ENCODE measurements at regions not wholly inside any gene's neighbourhood (a gene's known extent, or its start where the extent isn't known, plus 50 kb on each side); places are given as distances from the start of the nearest gene placed in this dataset.

DNA sequence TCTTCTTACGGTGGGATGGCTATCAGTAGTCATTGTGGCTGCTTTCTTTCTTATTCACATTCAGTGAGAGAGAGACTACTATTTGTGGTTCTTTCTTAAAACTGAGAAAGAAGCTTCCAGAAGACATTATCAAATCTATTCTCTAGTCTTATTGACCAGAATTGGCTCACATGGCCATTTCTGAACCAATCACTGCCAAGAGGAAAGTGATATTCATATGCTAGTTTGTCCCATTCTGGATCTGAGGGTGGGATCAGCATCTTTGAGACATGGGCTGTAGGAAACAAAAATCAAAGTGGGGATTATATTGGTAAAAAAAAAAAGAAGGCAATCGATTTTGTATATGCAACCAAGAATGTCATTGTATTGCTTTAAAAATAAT is 106.4 kb upstream of the RASGRP1 start:
- Mint-ChIP-seq H3K36me3 (ENCODE audit: insufficient read depth) (peaks cover 23% of the 10 kb centered on the region), H3K27ac (peak overlapping the region; percentile 96 to 99), H3K4me3 (peak overlapping the region; percentile 69 to 70), H3K9me3 (peaks cover 0 to 7% of the 10 kb centered on the region in 2 donors), H3K27me3 (no peaks in the 10 kb centered on the region), H3K4me1 (ENCODE audit: low read depth in 2 of 2) (peaks cover 58 to 70% of the 10 kb centered on the region in 2 donors)
- DNase-seq (no peak), ATAC-seq (replicated peaks) (no peak)

DNA sequence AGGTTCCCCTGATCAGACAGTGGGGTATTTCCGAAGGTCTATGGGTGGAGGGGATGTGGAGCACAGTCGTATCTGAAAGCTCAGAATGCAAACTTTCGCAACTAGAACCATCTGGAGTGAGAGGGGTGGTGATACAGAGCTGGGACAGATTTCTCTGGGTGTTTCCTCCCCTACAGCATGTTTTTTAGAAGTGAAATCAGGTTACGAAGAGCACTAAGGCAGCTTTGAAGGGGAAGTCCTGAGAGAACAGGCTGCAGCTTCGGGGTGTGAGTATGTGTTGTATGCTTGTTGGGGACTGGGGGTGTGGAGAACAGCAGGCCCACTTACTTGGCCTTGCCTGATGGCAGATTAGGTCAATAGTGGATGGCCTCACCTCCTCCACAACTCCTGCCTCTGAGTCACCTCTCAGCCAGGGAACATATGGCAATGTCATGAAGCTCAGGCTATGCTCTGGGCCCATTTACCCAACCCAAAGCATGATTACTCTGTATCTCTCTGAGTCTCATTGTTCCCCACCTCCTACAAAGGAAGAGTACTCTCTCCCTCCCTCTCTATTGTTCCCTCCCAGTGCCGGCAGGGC is 107.2 kb upstream of the RASGRP1 start:
- Mint-ChIP-seq H3K9me3 (peaks cover 0 to 7% of the 10 kb centered on the region in 2 donors), H3K27me3 (no peaks in the 10 kb centered on the region), H3K4me1 (ENCODE audit: low read depth in 2 of 2) (peaks cover 57 to 68% of the 10 kb centered on the region in 2 donors), H3K4me3 (peak overlapping the region; percentile 69 to 70), H3K36me3 (ENCODE audit: insufficient read depth) (peaks cover 23% of the 10 kb centered on the region), H3K27ac (peak overlapping the region; percentile 96 to 99)
- ATAC-seq (replicated peaks), result peak; percentile 65
- peak; percentile 50 to 52 (median 51) for DNase-seq

DNA sequence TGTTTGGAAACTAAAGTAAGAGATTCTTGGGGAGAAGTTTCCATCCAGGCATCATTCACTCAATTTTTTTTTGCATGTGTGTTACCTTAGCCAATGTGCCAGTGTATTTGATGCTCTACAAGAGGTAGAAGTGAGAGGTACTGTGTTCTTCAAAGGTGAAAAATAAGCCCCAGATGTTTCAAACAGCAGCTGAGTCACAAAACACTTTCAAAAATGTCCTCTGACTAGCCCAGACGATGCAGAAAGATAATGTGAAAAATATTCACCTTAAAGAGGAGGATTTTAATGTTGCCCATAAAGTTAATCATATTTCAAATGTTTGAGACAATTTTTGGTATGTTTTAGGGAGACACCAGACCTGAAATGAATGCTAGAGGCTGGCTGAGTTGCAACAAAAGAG is 107.7 kb upstream of the RASGRP1 start:
- no peak for ATAC-seq (replicated peaks)
- Mint-ChIP-seq H3K9me3 (peaks cover 0 to 7% of the 10 kb centered on the region in 2 donors), H3K27me3 (no peaks in the 10 kb centered on the region), H3K27ac (peak overlapping the region; percentile 96 to 99), H3K4me1 (ENCODE audit: low read depth in 2 of 2) (peaks cover 51 to 63% of the 10 kb centered on the region in 2 donors), H3K36me3 (ENCODE audit: insufficient read depth) (peaks cover 23% of the 10 kb centered on the region), H3K4me3 (peak overlapping the region; percentile 69 to 70)
- no peak for DNase-seq

DNA sequence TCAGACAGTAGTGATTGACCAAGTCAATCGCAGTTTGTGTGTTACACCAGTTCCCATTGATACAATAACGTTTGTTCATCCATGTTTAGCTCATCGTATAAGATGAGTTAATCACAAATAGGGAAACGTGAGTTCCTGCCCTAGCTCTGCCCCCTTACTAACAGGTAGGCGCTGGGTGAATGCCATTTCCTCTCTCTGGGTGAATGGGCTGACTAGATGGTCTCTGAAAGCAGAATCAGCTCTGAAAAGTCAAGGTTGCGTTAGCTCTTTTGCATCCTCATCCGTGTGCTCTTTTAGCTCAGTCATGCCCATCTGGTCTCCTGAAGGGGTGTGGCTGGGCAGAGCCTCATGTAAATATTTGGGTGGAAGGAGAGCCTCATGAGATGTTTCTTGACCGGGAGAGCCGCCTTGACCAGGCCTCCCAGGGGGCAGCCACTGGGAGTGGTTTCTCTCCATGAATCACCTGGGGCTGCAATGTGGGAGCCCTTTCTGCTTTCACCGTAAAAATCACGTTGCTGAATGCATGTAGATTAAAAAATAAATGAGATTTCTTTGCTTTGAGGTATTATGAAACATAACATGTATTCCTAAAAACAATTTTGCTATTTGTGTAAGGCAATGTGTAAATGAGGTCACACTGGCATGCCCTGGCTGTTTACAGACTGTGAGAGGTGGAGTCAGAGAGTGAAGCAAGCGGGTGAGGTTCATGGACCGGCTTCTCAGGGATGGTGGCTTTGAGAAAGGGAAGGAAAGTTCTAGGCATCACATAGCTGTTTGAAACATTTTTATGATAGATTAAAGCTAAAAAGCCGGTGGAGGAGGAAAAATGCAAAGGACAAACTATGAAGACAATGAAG is 108.4 kb upstream of the RASGRP1 start:
- Mint-ChIP-seq H3K36me3 (ENCODE audit: insufficient read depth) (peaks cover 23% of the 10 kb centered on the region), H3K4me3 (peak overlapping the region; percentile 42 to 54), H3K27ac (peak overlapping the region; percentile 96 to 99), H3K4me1 (ENCODE audit: low read depth in 2 of 2) (peaks cover 50 to 60% of the 10 kb centered on the region in 2 donors), H3K9me3 (peaks cover 0 to 7% of the 10 kb centered on the region in 2 donors), H3K27me3 (no peaks in the 10 kb centered on the region)
- DNase-seq, result no peak
- ATAC-seq (replicated peaks), result no peak

DNA sequence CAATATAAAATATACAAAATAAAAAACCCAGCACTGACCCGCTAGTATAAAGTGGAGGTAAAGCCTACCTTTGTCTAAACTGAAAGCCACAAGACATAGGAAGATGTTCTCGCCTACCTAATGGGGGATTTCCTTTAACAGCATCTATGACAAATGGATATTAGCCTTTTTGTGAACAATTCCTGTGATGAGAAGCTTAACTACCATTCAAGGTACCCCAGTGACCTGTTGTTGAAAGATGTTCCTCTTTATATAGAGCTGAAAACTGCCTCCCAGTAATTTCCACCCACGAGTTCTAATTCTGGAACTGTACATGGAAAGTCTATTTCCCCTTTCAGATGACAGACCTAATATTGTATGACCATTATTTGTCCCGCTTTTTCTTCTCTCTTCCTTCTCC is 109.8 kb upstream of the RASGRP1 start:
- Mint-ChIP-seq H3K27me3 (no peaks in the 10 kb centered on the region), H3K9me3 (peaks cover 0 to 7% of the 10 kb centered on the region in 2 donors), H3K4me3 (no peak overlapping the region), H3K36me3 (ENCODE audit: insufficient read depth) (peaks cover 23% of the 10 kb centered on the region), H3K4me1 (ENCODE audit: low read depth in 2 of 2) (peaks cover 52 to 54% of the 10 kb centered on the region in 2 donors), H3K27ac (peak overlapping the region; percentile 70 to 93)
- DNase-seq (no peak), ATAC-seq (replicated peaks) (no peak)

DNA sequence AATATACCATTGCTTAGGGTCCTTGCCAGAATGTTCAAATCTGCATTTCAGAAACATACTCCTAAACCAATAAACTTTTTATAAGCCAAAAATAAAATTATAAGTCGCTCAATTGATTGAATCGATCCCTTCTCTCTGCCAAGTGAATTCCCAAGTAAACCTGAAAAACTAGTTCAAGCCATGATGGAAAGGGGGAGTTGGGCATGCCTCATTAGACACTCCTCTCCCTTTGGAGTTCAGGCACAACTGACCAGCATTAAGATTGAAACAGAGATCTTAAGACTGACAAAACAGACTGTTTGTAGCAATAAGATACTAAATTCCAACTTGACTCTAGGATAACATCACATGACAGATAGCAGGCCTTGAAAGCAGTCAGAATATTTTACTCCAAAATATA is 113.7 kb upstream of the RASGRP1 start:
- Mint-ChIP-seq H3K27ac (no peak overlapping the region), H3K36me3 (ENCODE audit: insufficient read depth) (peaks cover 3% of the 10 kb centered on the region), H3K9me3 (no peaks in the 10 kb centered on the region), H3K4me3 (no peak overlapping the region), H3K4me1 (ENCODE audit: low read depth in 2 of 2) (peaks cover 21 to 26% of the 10 kb centered on the region in 2 donors), H3K27me3 (no peaks in the 10 kb centered on the region)
- DNase-seq, result no peak
- ATAC-seq (replicated peaks), result no peak

DNA sequence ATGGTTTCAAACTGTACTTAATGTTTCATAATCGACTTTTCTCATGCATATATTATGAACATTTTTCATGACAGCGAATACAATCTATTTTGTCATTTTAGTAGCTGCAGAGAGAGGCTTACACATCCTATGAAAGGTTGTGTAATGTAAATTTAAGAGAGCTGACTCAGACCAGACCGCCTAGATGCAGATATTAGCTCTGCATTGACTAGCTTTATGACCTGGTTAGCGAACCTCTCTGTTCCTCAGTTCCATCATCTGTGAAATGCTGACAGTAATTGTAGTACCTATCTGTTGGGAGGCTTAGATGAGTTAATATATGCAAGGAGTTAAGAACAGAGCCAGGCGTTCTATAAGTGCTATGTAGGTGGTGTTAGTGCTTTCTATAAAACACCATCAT is 116.2 kb upstream of the RASGRP1 start:
- H3K36me3 Mint-ChIP-seq (ENCODE audit: insufficient read depth), result peaks cover 3% of the 10 kb centered on the region
- H3K4me3 Mint-ChIP-seq, result no peak overlapping the region
- H3K9me3 Mint-ChIP-seq, result no peaks in the 10 kb centered on the region
- no peaks in the 10 kb centered on the region for H3K27me3 Mint-ChIP-seq
- H3K27ac Mint-ChIP-seq, result no peak overlapping the region
- ATAC-seq (replicated peaks), result no peak
- DNase-seq, result no peak
- H3K4me1 Mint-ChIP-seq (ENCODE audit: low read depth in 2 of 2), result peaks cover 35 to 41% of the 10 kb centered on the region in 2 donors

DNA sequence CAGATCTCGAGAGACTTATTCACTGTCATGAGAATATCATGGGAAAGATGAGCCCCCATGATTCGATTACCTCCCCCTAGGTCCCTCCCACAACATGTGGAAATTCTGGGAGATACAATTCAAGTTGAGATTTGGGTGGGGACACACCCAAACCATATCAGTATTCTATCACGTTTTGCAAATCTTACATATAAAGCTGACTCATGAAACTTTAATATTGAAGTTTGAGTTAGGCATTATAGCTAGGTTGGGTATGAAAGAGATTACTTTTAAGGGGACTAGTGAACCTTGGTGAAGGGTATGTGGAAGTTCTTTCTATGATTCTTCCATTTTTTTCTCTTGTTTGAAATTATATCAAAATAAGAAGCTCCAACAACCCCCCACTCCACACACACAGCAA is 117.7 kb upstream of the RASGRP1 start:
- no peaks in the 10 kb centered on the region for H3K27me3 Mint-ChIP-seq
- H3K4me1 Mint-ChIP-seq (ENCODE audit: low read depth in 2 of 2), result peaks cover 48 to 52% of the 10 kb centered on the region in 2 donors
- H3K27ac Mint-ChIP-seq, result no peak overlapping the region
- DNase-seq (no peak), ATAC-seq (replicated peaks) (no peak)
- peaks cover 3% of the 10 kb centered on the region for H3K36me3 Mint-ChIP-seq (ENCODE audit: insufficient read depth)
- no peak overlapping the region for H3K4me3 Mint-ChIP-seq
- no peaks in the 10 kb centered on the region for H3K9me3 Mint-ChIP-seq

DNA sequence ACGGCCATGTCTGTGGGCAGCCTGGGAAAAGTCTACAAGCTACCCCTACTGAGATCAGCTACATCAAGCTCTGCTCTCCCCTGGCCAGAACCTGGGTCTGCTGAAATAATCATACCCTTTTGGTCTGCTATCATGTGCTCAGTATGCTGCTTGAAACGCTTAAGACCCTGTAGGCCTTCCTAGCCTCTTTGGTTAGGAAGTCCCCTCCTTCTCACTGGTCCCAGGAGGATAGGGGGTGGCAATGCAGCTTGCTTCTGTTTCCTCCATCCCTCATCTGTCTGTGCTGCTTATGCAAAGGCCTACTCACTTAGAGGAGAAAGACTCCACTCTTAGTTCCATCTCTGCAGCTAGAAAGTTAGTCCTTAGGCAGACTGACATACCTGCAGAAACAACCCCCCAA is 118.2 kb upstream of the RASGRP1 start:
- Mint-ChIP-seq H3K27me3 (no peaks in the 10 kb centered on the region), H3K4me3 (no peak overlapping the region), H3K4me1 (ENCODE audit: low read depth in 2 of 2) (peaks cover 49 to 53% of the 10 kb centered on the region in 2 donors), H3K27ac (peak overlapping the region; percentile 75 to 92), H3K36me3 (ENCODE audit: insufficient read depth) (peaks cover 3% of the 10 kb centered on the region), H3K9me3 (no peaks in the 10 kb centered on the region)
- DNase-seq (no peak), ATAC-seq (replicated peaks) (no peak)

DNA sequence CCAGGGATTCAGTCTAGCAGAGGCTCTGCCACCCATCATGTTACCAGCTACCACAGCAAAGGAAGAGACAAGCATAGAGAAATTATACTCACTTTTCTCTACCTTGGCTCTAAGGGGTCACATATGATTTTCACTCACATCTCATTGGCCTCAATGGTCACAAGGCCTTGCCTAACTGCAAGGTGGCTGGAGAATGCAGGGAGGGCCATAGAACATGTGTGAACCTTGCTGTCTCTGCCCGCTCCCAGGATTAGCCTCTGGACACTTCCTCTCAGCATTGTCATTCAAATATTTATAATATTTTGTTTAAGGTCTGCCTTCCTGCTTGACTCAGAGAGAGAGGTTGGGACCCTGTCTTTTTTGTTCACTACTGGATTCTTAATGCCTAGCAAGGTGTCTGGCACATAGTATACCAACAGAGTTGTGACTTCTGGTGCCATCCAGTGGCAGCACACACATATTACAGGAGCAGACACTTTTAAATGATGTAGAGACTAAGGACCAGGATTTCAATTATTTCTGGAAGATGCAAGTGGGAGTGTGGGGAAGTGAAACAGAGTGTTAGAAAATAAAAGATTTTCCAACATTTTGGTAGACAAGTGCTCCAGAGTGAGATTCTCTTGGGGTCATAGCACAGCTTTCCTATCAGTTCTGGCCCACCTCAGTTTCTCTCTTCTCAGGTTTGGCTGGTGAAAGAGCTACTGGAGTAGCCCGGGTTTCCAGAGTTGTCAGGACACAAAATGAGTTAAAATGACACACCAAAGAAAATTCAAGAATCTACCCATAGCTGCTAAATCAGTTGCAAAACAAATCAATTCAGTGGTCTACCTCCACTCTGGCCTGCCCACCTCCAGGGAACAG is 119.0 kb upstream of the RASGRP1 start:
- Mint-ChIP-seq H3K27me3 (no peaks in the 10 kb centered on the region), H3K9me3 (no peaks in the 10 kb centered on the region), H3K4me3 (peak overlapping the region; percentile 47 to 64), H3K27ac (peak overlapping the region; percentile 75 to 92), H3K36me3 (ENCODE audit: insufficient read depth) (peaks cover 3% of the 10 kb centered on the region), H3K4me1 (ENCODE audit: low read depth in 2 of 2) (peaks cover 55 to 60% of the 10 kb centered on the region in 2 donors)
- ATAC-seq (replicated peaks) (peak; percentile 84), DNase-seq (peak; percentile 59 to 71 (median 66))

DNA sequence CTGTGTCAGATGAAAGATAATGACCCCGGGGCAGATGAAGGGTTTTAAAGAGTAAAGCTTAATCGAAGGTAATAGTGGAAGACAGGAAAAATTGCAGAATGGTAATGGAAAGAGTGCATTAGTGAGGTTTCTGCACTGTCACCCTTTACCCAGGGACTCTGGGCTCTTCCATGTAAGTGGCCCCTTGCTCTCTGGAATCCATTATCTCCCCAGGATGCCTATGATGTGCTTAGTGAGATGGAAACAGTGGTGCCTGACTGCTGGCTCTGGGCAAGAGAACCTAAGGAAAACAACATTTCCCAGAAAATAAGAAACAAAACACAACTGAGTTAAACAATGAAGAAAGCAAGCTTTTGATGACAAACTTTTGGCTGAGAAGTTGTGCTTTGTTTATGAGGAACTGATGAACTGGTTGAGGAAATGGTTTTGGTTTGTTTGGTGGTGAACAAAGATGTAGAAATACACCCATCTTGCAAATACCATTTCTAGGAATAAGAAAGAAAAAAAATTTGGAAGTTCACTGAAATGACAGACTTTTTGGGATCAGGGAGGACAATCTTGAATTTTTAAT is 119.9 kb upstream of the RASGRP1 start:
- Mint-ChIP-seq H3K9me3 (no peaks in the 10 kb centered on the region), H3K4me3 (peak overlapping the region; percentile 47 to 55), H3K27me3 (no peaks in the 10 kb centered on the region), H3K4me1 (ENCODE audit: low read depth in 2 of 2) (peaks cover 64 to 65% of the 10 kb centered on the region in 2 donors), H3K27ac (peak overlapping the region; percentile 75 to 92), H3K36me3 (ENCODE audit: insufficient read depth) (peaks cover 3% of the 10 kb centered on the region)
- DNase-seq (no peak), ATAC-seq (replicated peaks) (no peak)

DNA sequence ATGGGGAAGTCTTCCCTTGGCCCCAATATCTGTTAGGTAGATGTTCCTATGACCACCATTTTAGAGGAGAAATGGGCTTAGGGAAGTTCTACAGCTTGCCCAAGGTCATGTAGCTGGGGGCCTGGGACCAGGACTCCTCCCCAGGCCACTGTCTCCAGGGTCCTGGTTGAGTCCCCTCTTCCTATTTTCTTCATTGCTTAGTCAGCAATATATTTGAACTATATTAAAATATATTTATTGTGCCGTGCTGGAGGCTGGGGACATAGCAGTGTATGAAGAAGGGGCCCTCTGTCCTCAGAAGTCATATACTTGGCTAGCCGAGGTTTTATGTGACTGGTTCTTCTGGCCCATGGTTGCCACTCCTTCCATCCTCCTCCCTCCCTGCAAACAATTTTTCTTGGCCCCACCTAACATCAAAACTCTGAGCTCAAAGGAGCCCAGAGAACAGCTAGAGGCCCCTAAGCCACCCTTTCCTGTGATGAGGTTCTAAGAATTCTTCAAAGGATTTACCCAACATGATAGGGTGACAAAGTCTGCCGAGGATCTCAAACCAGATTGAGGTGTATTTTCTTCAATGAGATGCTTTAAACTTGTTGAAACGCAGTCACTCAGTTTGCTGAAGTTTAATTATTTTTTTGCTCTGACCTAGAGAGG is 121.2 kb upstream of the RASGRP1 start:
- Mint-ChIP-seq H3K9me3 (no peaks in the 10 kb centered on the region), H3K27me3 (no peaks in the 10 kb centered on the region), H3K27ac (peak overlapping the region; percentile 75 to 92), H3K36me3 (ENCODE audit: insufficient read depth) (peaks cover 2% of the 10 kb centered on the region), H3K4me1 (ENCODE audit: low read depth in 2 of 2) (peaks cover 69 to 73% of the 10 kb centered on the region in 2 donors), H3K4me3 (peak overlapping the region; percentile 47 to 55)
- DNase-seq (peak in 1 of 3 experiments; percentile 19), ATAC-seq (replicated peaks) (peak; percentile 47)
